Heart right ventricle (tissue), 16 donors: ENCODE measurements at regions not wholly inside any gene's neighbourhood (a gene's known extent, or its start where the extent isn't known, plus 50 kb on each side); places are given as distances from the start of the nearest gene placed in this dataset.

Source experiments
- ATAC-seq, 8 donors: fragments of 200-7000 bp; cut with Tn5 transposase; one replicate each; pipeline ENCODE4 v1.9.1; 2020; ENCODE audit warnings: mild to moderate bottlenecking in 8 of 8, moderate library complexity in 8 of 8, moderate number of reproducible peaks in 1 of 8
- DNase-seq, 2 donors: peaks; one replicate each; pipeline ENCODE4 v3.0.0-alpha.2; 2020
- H3K27ac ChIP-seq, 10 donors: fragments of 200-600 bp; sonication (generic) in 2 of 10; one replicate each; pipeline versions ENCODE4 v1.5.0 to v1.8.0; 2020 to 2022; ENCODE audit warnings: mild to moderate bottlenecking in 3 of 10
- H3K27me3 ChIP-seq, 7 donors: fragments of 200-600 bp; one replicate each; pipeline ENCODE4 v1.8.0; 2021 to 2022; ENCODE audit warnings: mild to moderate bottlenecking in 2 of 7
- H3K36me3 ChIP-seq, 9 donors: fragments of 200-600 bp; sonication (generic) in 1 of 9; one replicate each; pipeline versions ENCODE4 v1.5.0 to v1.8.0; 2020 to 2022; ENCODE audit warnings: mild to moderate bottlenecking in 2 of 9
- H3K4me1 ChIP-seq, 9 donors: fragments of 200-600 bp; sonication (generic) in 1 of 9; one replicate each; pipeline versions ENCODE4 v1.5.0 to v1.8.0; 2020 to 2022; ENCODE audit warnings: mild to moderate bottlenecking in 4 of 9
- H3K4me3 ChIP-seq, 10 donors: fragments of 200-600 bp; sonication (generic) in 2 of 10; one replicate each; pipeline versions ENCODE4 v1.5.0 to v1.8.0; 2020 to 2022; ENCODE audit warnings: mild to moderate bottlenecking in 7 of 10, moderate library complexity in 2 of 10
- H3K9me3 ChIP-seq, 11 donors: fragments of 200-600 bp in 10 of 11; sonication (generic) in 2 of 11; one replicate each; pipeline versions ENCODE4 v1.5.0 to v1.8.0; 2013 to 2022; ENCODE audit warnings: mild to moderate bottlenecking in 2 of 11, control low read depth in 1 of 11, moderate library complexity in 1 of 11
- WGBS, 2 donors: extraction: QIAGEN DNeasy Blood & Tissue Kit; methylation state at CpG; one replicate each; pipeline ENCODE4 v1.1.7; 2013; ENCODE audit warnings: inconsistent platforms in 1 of 2; 5-methylcytosine and 5-hydroxymethylcytosine counted together
- intact Hi-C, 10 donors: fragments of 100-400 bp; cut with DNase I; formaldehyde crosslinking; loops; one replicate each; pipeline versions ENCODE4 v1.11.1 to v1.14.2; 2022
- TF ChIP-seq, protein P1 (sequence below), 9 donors: fragments of 200-600 bp; sonication (generic) in 2 of 9; IDR thresholded peaks; one replicate each; pipeline versions ENCODE4 v1.5.0 to v1.8.0; 2021 to 2022; ENCODE audit warnings: antibody characterized with exemption in 9 of 9, mild to moderate bottlenecking in 5 of 9, moderate library complexity in 1 of 9
- donor health status: Arrhythmogenic right ventricular cardiomyopathy.
- donor health status: ischemic (EF 13 %, LVEDD 7.1; RV severe dilation, severe dysfunction).
- donor health status: healthy with polysubstance abuse.
- donor health status: DM: no; HTN: yes; CAD: no.
- donor health status: DM: no; HTN: no; CAD: no.
- donor health status: ischemic (EF 25% LVEDD 6.9; RV normal size, moderate dysfunction).
- donor health status: ischemic (EF 25% LVEDD 5.7; RV mildly dilated, moderate dysfunction).
- donor health status: healthy.
- donor health status: DM: yes; HTN: yes; CAD: no.
- donor health status: Ischemic cardiomyopathy.
- donor health status: ischemic (EF 35%, LVEDD 5.7; RV mildly dilated, moderate dysfunction).
- donor health status: nonischemic (EF 11% LVEDD 7.7; RV severe dilation, severe dysfunction).
- donor health status: DM: yes; HTN: yes; CAD: no.
- donor health status: PGD.
- donor health status: ischemic (EF 29% LVEDD 5.4; RV normal size, mild dysfunction).
- donor health status: nonischemic (EF 23%, LVEDD 6.1; RV moderate dilation, normal function).

DNA sequence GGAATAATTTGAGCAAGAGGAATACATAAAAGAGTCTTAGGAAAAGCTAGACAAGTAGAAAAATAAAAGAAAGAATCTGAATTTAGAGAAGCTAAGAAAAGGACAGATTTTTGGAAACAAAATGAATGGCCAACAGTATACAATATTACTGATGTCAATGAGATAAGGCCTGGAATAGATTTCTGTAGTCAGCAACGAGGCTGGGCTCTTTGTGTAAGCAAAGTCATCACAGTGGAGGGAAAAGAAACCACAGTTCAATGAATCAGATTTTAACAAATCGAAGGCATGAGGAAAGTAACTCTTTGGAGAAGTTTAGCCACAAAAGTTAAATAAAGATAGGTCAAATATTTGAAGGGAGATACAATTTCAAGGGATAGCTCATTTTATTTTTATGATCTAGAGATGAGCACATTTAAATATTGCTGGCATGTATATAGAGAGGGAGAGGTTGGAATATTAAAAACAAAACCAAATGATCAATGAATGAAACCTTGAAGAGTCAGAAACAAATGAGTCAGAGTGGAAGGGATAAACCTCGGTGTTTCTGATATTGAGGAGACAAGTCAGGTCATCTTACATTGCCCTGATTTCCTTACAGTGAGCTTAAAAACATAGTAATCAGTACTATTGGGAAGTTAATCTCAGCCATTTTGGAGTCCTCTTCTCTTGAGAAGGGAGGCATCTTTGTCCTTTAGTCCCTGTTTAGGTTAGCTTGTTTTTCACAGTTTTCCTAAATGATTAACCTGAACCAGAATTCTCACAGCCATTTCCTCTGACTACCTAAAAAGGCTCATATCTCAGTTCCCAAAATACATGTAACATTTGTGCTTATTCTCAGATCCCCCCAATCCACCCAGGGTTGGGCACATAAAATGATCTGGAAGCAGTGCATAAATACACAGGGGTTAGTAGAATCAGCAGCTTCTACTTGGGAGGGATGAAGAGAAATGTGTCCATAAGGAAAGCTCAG lies 620.0 kb upstream of the B3GALT2 start:
- TF ChIP-seq, protein P1, sequence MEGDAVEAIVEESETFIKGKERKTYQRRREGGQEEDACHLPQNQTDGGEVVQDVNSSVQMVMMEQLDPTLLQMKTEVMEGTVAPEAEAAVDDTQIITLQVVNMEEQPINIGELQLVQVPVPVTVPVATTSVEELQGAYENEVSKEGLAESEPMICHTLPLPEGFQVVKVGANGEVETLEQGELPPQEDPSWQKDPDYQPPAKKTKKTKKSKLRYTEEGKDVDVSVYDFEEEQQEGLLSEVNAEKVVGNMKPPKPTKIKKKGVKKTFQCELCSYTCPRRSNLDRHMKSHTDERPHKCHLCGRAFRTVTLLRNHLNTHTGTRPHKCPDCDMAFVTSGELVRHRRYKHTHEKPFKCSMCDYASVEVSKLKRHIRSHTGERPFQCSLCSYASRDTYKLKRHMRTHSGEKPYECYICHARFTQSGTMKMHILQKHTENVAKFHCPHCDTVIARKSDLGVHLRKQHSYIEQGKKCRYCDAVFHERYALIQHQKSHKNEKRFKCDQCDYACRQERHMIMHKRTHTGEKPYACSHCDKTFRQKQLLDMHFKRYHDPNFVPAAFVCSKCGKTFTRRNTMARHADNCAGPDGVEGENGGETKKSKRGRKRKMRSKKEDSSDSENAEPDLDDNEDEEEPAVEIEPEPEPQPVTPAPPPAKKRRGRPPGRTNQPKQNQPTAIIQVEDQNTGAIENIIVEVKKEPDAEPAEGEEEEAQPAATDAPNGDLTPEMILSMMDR (IDR thresholded peaks at IDR 0.05), result no peak
- no peak for ATAC-seq

DNA sequence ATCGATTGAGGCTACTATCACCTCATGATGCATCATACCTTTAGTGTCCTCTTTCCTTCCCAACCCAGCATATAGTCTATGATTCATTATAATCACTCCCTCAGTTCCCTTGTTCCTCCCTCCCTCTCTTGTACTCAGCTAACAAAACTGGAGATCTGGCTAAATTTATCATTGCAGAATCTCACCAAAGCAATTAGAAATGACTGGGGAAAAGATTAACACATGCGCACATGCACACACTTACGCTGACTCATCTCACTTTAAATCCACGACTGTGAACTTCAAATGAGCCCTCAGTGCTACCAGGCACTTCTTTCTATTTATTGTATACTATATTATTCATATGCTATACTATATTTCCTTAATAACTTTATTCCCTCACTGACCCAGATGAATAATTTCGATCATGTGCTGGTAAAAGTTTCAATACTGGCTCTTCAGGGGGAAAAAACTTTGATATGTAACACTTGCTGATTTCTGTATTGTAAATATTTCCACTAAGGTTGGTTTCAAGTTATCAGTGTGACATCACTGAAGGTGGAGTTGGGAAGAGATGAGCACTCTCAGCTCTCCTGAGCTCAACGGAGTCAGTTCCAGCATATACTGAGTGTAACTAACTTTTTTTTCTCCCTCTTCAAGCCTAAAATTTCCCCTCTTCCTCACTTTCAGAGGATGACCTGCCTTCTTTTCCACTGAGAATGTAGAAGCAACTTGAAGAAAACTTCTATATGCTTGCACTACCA lies 613.7 kb upstream of the B3GALT2 start:
- intact Hi-C loops, result no loop called here
- 78 to 81% methylated on average over 6 of the region's 6 CpGs for WGBS, 2 donors
- no peaks in the 10 kb centered on the region for H3K9me3 ChIP-seq
- DNase-seq (no peak), ATAC-seq (no peak)
- H3K36me3 ChIP-seq, result no peaks in the 10 kb centered on the region
- TF ChIP-seq, protein P1 (IDR thresholded peaks at IDR 0.05), result no peak
- no peak overlapping the region for H3K27ac ChIP-seq
- H3K4me1 ChIP-seq, result no peaks in the 10 kb centered on the region
- H3K4me3 ChIP-seq, result no peak overlapping the region
- no peaks in the 10 kb centered on the region for H3K27me3 ChIP-seq

More for the DNA sequence above, 620.0 kb upstream of the B3GALT2 start:
- Histone ChIP-seq H3K4me3 (no peak overlapping the region), H3K36me3 (no peaks in the 10 kb centered on the region), H3K9me3 (no peaks in the 10 kb centered on the region), H3K27ac (no peak overlapping the region), H3K4me1 (no peaks in the 10 kb centered on the region), H3K27me3 (no peaks in the 10 kb centered on the region)
- intact Hi-C loops, result no loop called here
- DNase-seq, result no peak
- WGBS, 2 donors, result 68 to 79% methylated on average over 3 of the region's 3 CpGs

DNA sequence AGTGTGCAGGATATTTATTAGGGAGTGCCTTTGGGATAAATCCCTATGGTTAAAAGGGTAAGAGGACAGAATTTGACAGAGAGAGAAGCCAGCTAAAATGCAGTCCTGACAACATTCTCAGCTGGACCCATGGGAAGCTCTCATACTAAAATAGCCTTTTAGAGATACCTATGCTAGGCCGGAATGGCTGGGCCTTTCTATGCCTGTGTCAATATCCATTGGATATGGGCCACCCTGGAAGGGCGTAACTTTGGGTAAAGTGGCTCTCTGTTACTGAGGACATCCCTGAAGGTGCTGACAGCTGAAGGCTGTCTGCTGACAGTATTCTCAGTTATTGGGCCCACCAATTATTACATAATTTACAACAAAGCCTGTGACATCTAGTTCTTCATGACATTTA lies 613.0 kb upstream of the B3GALT2 start:
- intact Hi-C loops, result no loop called here
- TF ChIP-seq, protein P1 (IDR thresholded peaks at IDR 0.05), result no peak
- DNase-seq, result no peak
- Histone ChIP-seq H3K4me1 (no peaks in the 10 kb centered on the region), H3K36me3 (no peaks in the 10 kb centered on the region), H3K9me3 (no peaks in the 10 kb centered on the region), H3K4me3 (no peak overlapping the region), H3K27ac (no peak overlapping the region), H3K27me3 (no peaks in the 10 kb centered on the region)
- WGBS, 2 donors, result 69 to 71% methylated on average over 2 of the region's 2 CpGs
- peak in 5 of 8 donors; percentile 17 to 67 (median 56) for ATAC-seq

DNA sequence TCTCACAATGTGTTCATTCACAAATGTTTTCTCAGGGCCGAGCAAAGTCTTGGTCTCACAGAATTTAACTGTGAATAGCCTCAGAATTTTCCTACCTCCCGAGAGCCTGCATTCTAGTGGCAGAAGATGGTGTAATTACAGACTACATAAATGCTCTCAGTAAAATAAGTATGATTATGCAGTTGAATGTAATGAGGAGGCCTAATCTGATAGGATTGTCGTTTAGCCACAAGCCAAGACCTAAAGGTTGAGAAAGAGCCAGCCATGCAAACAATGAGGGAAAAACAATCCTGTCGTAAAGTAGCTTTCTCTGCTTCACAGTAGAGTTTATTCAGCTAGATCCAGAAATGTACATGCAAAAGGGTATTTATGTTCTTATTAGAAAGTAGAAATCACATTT lies 607.8 kb upstream of the B3GALT2 start:
- intact Hi-C loops, result no loop called here
- ATAC-seq, result no peak
- TF ChIP-seq, protein P1 (IDR thresholded peaks at IDR 0.05), result no peak

More for the DNA sequence above, 607.8 kb upstream of the B3GALT2 start:
- 46 to 65% methylated on average over 4 of the region's 4 CpGs for WGBS, 2 donors
- Histone ChIP-seq H3K27me3 (no peaks in the 10 kb centered on the region), H3K4me1 (no peaks in the 10 kb centered on the region), H3K36me3 (no peaks in the 10 kb centered on the region), H3K4me3 (no peak overlapping the region), H3K9me3 (no peaks in the 10 kb centered on the region), H3K27ac (no peak overlapping the region)
- DNase-seq, result no peak
